CD14-positive monocyte (primary cell): ENCODE measurements at regions not wholly inside any gene's neighbourhood (a gene's known extent, or its start where the extent isn't known, plus 50 kb on each side); places are given as distances from the start of the nearest gene placed in this dataset.

Experiments
- DNase-seq, 3 donors: peaks; one replicate each; pipeline ENCODE4 v3.0.0-alpha.2; 2011 to 2022
- H2AFZ ChIP-seq: 2 replicates; pipeline ENCODE4 v1.6.0; 2012; ENCODE audit warnings: mild to moderate bottlenecking, low read depth, low read length, inconsistent platforms; ENCODE audit not compliant: insufficient read depth, poor library complexity, severe bottlenecking
- H3K27ac ChIP-seq, 2 donors: 1 replicate in 1 of 2; 2 replicates in 1 of 2; pipeline ENCODE4 v1.5.1; 2012 to 2013; ENCODE audit warnings: low read length in 2 of 2, control low read depth in 1 of 2, inconsistent platforms in 1 of 2, low read depth in 1 of 2, mild to moderate bottlenecking in 1 of 2
- H3K27me3 ChIP-seq, 2 donors: one replicate each; pipeline versions ENCODE4 v1.6.0 to v1.6.1; 2011 to 2013; ENCODE audit warnings: low read length in 2 of 2; ENCODE audit not compliant: control insufficient read depth in 2 of 2, insufficient read depth in 2 of 2
- H3K36me3 ChIP-seq, 2 donors: replicated peaks in 1 of 2; 1 replicate in 1 of 2; 2 replicates in 1 of 2; pipeline versions ENCODE4 v1.5.1 to v1.6.1; 2012 to 2013; ENCODE audit warnings: low read length in 2 of 2, control low read depth in 1 of 2, inconsistent platforms in 1 of 2, mild to moderate bottlenecking in 1 of 2; ENCODE audit not compliant: insufficient read depth in 2 of 2, control insufficient read depth in 1 of 2
- H3K4me1 ChIP-seq, 2 donors: 1 replicate in 1 of 2; 2 replicates in 1 of 2; pipeline versions ENCODE4 v1.5.1 to v1.6.1; 2012 to 2013; ENCODE audit warnings: low read length in 2 of 2, control low read depth in 1 of 2, inconsistent platforms in 1 of 2, mild to moderate bottlenecking in 1 of 2, moderate library complexity in 1 of 2; ENCODE audit not compliant: insufficient read depth in 2 of 2, control insufficient read depth in 1 of 2
- H3K4me2 ChIP-seq: replicated peaks from 2 replicates; pipeline ENCODE3; 2012; ENCODE audit warnings: low read length, moderate library complexity, mild to moderate bottlenecking; ENCODE audit not compliant: poor library complexity, severe bottlenecking; ENCODE audit errors: extremely low read depth
- H3K4me3 ChIP-seq, 3 experiments: fragments of 200-600 bp in 1 of 3; sonication (generic) in 1 of 3; replicated peaks in 1 of 3; 1 replicate in 2 of 3; 2 replicates in 1 of 3; pipeline ENCODE4 v1.5.1; 2011 to 2013; ENCODE audit warnings: low read length in 3 of 3, mild to moderate bottlenecking in 3 of 3, control low read depth in 2 of 3, low read depth in 2 of 3, inconsistent platforms in 1 of 3, moderate library complexity in 1 of 3
- H3K79me2 ChIP-seq: 2 replicates; pipeline ENCODE4 v1.6.0; 2012; ENCODE audit warnings: mild to moderate bottlenecking, control low read depth, inconsistent platforms, low read length, moderate library complexity; ENCODE audit not compliant: insufficient read depth
- H3K9ac ChIP-seq: 2 replicates; pipeline ENCODE4 v1.6.0; 2017; ENCODE audit warnings: low read length, mild to moderate bottlenecking; ENCODE audit not compliant: insufficient read depth, poor library complexity, severe bottlenecking
- H3K9me3 ChIP-seq, 2 donors: replicated peaks in 1 of 2; 1 replicate in 1 of 2; 2 replicates in 1 of 2; pipeline versions ENCODE4 v1.5.1 to v1.6.1; 2012 to 2013; ENCODE audit warnings: low read length in 2 of 2, control low read depth in 1 of 2; ENCODE audit not compliant: control insufficient read depth in 1 of 2, insufficient read depth in 1 of 2
- H4K20me1 ChIP-seq: 2 replicates; pipeline ENCODE4 v1.6.0; 2012; ENCODE audit warnings: mild to moderate bottlenecking, low read length, control low read depth, moderate library complexity; ENCODE audit not compliant: insufficient read depth
- H3K27ac Mint-ChIP-seq, 7 donors: one replicate each; pipeline ENCODE4 v1.8.0; 2020; ENCODE audit warnings: mild to moderate bottlenecking in 7 of 7, mixed read lengths in 7 of 7, moderate library complexity in 6 of 7, inconsistent platforms in 2 of 7
- H3K27me3 Mint-ChIP-seq, 3 donors: one replicate each; pipeline ENCODE4 v1.8.0; 2021 to 2022; ENCODE audit warnings: low read depth in 3 of 3, mild to moderate bottlenecking in 3 of 3, mixed read lengths in 3 of 3, moderate library complexity in 3 of 3, inconsistent platforms in 1 of 3
- H3K36me3 Mint-ChIP-seq, 2 donors: one replicate each; pipeline ENCODE4 v1.8.0; 2020; ENCODE audit warnings: mixed read lengths in 2 of 2, inconsistent platforms in 1 of 2, mild to moderate bottlenecking in 1 of 2
- H3K4me1 Mint-ChIP-seq: one replicate; pipeline ENCODE4 v1.8.0; 2020; ENCODE audit warnings: mild to moderate bottlenecking, mixed read lengths
- H3K4me3 Mint-ChIP-seq, 2 donors: one replicate each; pipeline ENCODE4 v1.8.0; 2020; ENCODE audit warnings: mild to moderate bottlenecking in 2 of 2, mixed read lengths in 2 of 2, moderate library complexity in 1 of 2
- H3K9me3 Mint-ChIP-seq, 7 donors: one replicate each; pipeline ENCODE4 v1.8.0; 2020 to 2022; ENCODE audit warnings: mixed read lengths in 7 of 7, mild to moderate bottlenecking in 6 of 7, moderate library complexity in 6 of 7, inconsistent platforms in 2 of 7
- WGBS: methylation state at CpG from one replicate; pipeline ENCODE4 v1.1.5; 2013; ENCODE audit warnings: missing lambda C conversion rate; ENCODE audit not compliant: insufficient coverage; 5-methylcytosine and 5-hydroxymethylcytosine counted together
- intact Hi-C, 2 donors: fragments of 100-400 bp; cut with micrococcal nuclease; formaldehyde crosslinking; loops; one replicate each; pipeline versions ENCODE4 v1.15.0 to v1.15.1; 2023
- TF ChIP-seq, protein P1 (sequence below): fragments of 200-600 bp; IDR thresholded peaks from one replicate; pipeline ENCODE4 v1.8.0; 2022; ENCODE audit warnings: antibody characterized with exemption, mild to moderate bottlenecking

DNA sequence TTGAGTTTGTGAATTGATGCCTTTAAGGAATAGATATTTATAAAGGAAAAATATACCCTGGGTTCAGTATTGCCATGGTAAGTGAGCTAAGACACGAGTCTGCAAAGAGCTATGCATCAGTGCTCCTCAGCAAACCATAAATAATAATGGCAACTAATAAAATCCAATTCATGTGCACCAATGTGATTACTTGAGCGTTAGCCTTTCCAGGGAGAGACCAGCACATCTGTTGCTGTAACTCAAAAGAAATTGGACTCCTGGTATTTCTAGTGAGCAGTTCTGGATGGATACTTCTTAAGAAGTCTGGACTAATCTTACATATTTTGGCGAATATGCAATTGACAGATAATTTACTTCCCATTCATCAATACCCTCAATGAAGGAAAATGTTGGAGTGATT lies 373.3 kb downstream of the ARHGEF28 start:
- H3K79me2 ChIP-seq, result no peaks in the 10 kb centered on the region
- no peak overlapping the region for H3K27ac ChIP-seq
- no peak overlapping the region for H2AFZ ChIP-seq
- intact Hi-C loops, result no loop called here
- TF ChIP-seq, protein P1, sequence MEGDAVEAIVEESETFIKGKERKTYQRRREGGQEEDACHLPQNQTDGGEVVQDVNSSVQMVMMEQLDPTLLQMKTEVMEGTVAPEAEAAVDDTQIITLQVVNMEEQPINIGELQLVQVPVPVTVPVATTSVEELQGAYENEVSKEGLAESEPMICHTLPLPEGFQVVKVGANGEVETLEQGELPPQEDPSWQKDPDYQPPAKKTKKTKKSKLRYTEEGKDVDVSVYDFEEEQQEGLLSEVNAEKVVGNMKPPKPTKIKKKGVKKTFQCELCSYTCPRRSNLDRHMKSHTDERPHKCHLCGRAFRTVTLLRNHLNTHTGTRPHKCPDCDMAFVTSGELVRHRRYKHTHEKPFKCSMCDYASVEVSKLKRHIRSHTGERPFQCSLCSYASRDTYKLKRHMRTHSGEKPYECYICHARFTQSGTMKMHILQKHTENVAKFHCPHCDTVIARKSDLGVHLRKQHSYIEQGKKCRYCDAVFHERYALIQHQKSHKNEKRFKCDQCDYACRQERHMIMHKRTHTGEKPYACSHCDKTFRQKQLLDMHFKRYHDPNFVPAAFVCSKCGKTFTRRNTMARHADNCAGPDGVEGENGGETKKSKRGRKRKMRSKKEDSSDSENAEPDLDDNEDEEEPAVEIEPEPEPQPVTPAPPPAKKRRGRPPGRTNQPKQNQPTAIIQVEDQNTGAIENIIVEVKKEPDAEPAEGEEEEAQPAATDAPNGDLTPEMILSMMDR, result no peak
- H3K4me1 Mint-ChIP-seq, result no peaks in the 10 kb centered on the region
- no peak overlapping the region for H3K9ac ChIP-seq
- H4K20me1 ChIP-seq, result no peaks in the 10 kb centered on the region
- H3K4me1 ChIP-seq, result no peaks in the 10 kb centered on the region
- peaks cover 0 to 4% (median 0%) of the 10 kb centered on the region in 7 donors for H3K9me3 Mint-ChIP-seq
- H3K4me3 Mint-ChIP-seq, result no peak overlapping the region
- peaks cover 0 to 10% (median 5%) of the 10 kb centered on the region in 3 donors for H3K27me3 Mint-ChIP-seq
- no peak overlapping the region for H3K27ac Mint-ChIP-seq
- no peaks in the 10 kb centered on the region for H3K36me3 ChIP-seq
- H3K27me3 ChIP-seq, result peaks cover 0 to 5% of the 10 kb centered on the region in 2 donors
- no peaks in the 10 kb centered on the region for H3K36me3 Mint-ChIP-seq
- H3K9me3 ChIP-seq, result no peaks in the 10 kb centered on the region
- H3K4me3 ChIP-seq, result no peak overlapping the region
- DNase-seq, result no peak
- H3K4me2 ChIP-seq, result no peak overlapping the region
- WGBS, result 89% methylated on average over 1 of the region's 3 CpGs

DNA sequence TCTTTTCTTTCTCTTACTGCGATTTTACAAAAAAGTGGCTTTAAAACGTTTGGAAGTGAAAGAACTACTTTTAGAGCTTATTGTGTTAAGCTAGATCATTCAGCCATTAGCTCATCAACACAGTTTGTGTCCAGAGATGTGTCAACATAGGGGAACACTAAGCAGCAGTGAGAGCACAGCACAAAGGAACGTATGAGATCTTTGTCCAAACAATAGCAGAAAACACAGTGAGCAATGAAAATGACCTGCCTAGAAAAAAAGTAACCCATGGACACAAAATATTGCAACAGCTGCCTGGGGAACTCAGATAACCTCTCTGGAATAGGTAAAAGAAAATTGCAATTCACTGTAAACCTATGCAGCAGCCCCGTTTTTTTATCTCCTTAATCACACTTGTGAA lies 372.5 kb downstream of the ARHGEF28 start:
- Histone ChIP-seq H2AFZ (no peak overlapping the region), H3K79me2 (no peaks in the 10 kb centered on the region), H3K36me3 (no peaks in the 10 kb centered on the region), H3K4me2 (no peak overlapping the region), H3K4me3 (no peak overlapping the region), H3K9ac (no peak overlapping the region), H3K27me3 (peaks cover 0 to 5% of the 10 kb centered on the region in 2 donors), H3K9me3 (no peaks in the 10 kb centered on the region), H3K27ac (no peak overlapping the region), H4K20me1 (no peaks in the 10 kb centered on the region), H3K4me1 (no peaks in the 10 kb centered on the region)
- H3K4me3 Mint-ChIP-seq, result no peak overlapping the region
- H3K27me3 Mint-ChIP-seq, result peaks cover 0 to 9% (median 5%) of the 10 kb centered on the region in 3 donors
- WGBS, result no CpG with 5 or more reads among the region's 4 CpGs
- DNase-seq, result no peak
- H3K9me3 Mint-ChIP-seq, result peaks cover 0 to 7% (median 5%) of the 10 kb centered on the region in 7 donors
- no peak overlapping the region for H3K27ac Mint-ChIP-seq
- intact Hi-C loops, result no loop called here
- TF ChIP-seq, protein P1, result no peak
- H3K36me3 Mint-ChIP-seq, result no peaks in the 10 kb centered on the region
- H3K4me1 Mint-ChIP-seq, result no peaks in the 10 kb centered on the region
